Effector memory CD8-positive, alpha-beta T cell (primary cell): ENCODE measurements at regions not wholly inside any gene's neighbourhood (a gene's known extent, or its start where the extent isn't known, plus 50 kb on each side); places are given as distances from the start of the nearest gene placed in this dataset.
"Not testable (repeated sequence)": the region's sequence is repeated elsewhere in the genome, so short reads cannot be mapped to it uniquely, and the experiment has no call there.

Experiments
- ATAC-seq: fragments of 150-1000 bp; cut with Tn5 transposase; replicated peaks from 2 replicates; pipeline ENCODE4 v1.10.0; 2021; ENCODE audit warnings: mild to moderate bottlenecking, moderate library complexity
- DNase-seq, 3 experiments: peaks; one replicate each; pipeline ENCODE4 v3.0.0; 2021
- H3K27ac Mint-ChIP-seq, 2 donors: one replicate each; pipeline ENCODE4 v1.8.0; 2022; ENCODE audit warnings: mild to moderate bottlenecking in 2 of 2, mixed read lengths in 2 of 2, moderate library complexity in 2 of 2
- H3K27me3 Mint-ChIP-seq, 2 donors: one replicate each; pipeline ENCODE4 v1.8.0; 2022; ENCODE audit warnings: mixed read lengths in 2 of 2
- H3K36me3 Mint-ChIP-seq: one replicate; pipeline ENCODE4 v1.8.0; 2022; ENCODE audit warnings: mild to moderate bottlenecking, moderate library complexity, mixed read lengths; ENCODE audit not compliant: insufficient read depth
- H3K4me1 Mint-ChIP-seq, 2 donors: one replicate each; pipeline ENCODE4 v1.8.0; 2022; ENCODE audit warnings: low read depth in 2 of 2, mixed read lengths in 2 of 2
- H3K4me3 Mint-ChIP-seq, 2 donors: one replicate each; pipeline ENCODE4 v1.8.0; 2022; ENCODE audit warnings: mild to moderate bottlenecking in 2 of 2, mixed read lengths in 2 of 2, moderate library complexity in 2 of 2
- H3K9me3 Mint-ChIP-seq, 2 donors: one replicate each; pipeline ENCODE4 v1.8.0; 2022; ENCODE audit warnings: mixed read lengths in 2 of 2

GRCh38 chr2:82796132-82796531 is 1662.9 kb downstream of the SUCLG1 start:
- no peak for DNase-seq

GRCh38 chr2:82795446-82795845 is 1663.6 kb downstream of the SUCLG1 start:
- no peak overlapping the region for H3K27ac Mint-ChIP-seq

More at GRCh38 chr2:82796132-82796531, 1662.9 kb downstream of the SUCLG1 start:
- Mint-ChIP-seq H3K27me3 (no peaks in the 10 kb centered on the region), H3K27ac (no peak overlapping the region), H3K36me3 (no peaks in the 10 kb centered on the region), H3K4me1 (no peaks in the 10 kb centered on the region), H3K4me3 (no peak overlapping the region), H3K9me3 (peaks cover 0 to 4% of the 10 kb centered on the region in 2 donors)
- ATAC-seq: no peak

GRCh38 chr2:82793711-82794435 is 1665.2 kb downstream of the SUCLG1 start:
- Mint-ChIP-seq H3K27me3 (no peaks in the 10 kb centered on the region), H3K9me3 (peaks cover 0 to 7% of the 10 kb centered on the region in 2 donors), H3K27ac (no peak overlapping the region), H3K4me1 (no peaks in the 10 kb centered on the region), H3K36me3 (no peaks in the 10 kb centered on the region), H3K4me3 (no peak overlapping the region)
- DNase-seq (no peak), ATAC-seq (no peak)

More at GRCh38 chr2:82795446-82795845, 1663.6 kb downstream of the SUCLG1 start:
- DNase-seq (no peak), ATAC-seq (no peak)
- no peak overlapping the region for H3K4me3 Mint-ChIP-seq
- H3K36me3 Mint-ChIP-seq: no peaks in the 10 kb centered on the region
- H3K4me1 Mint-ChIP-seq: no peaks in the 10 kb centered on the region
- peaks cover 0 to 4% of the 10 kb centered on the region in 2 donors for H3K9me3 Mint-ChIP-seq
- no peaks in the 10 kb centered on the region for H3K27me3 Mint-ChIP-seq

- no peak overlapping the region for H3K27ac Mint-ChIP-seq
- H3K27me3 Mint-ChIP-seq: no peaks in the 10 kb centered on the region
These were observed 1666.8 kb downstream of the SUCLG1 start for GRCh38 chr2:82792316-82792715.

GRCh38 chr2:82790206-82791021 is 1668.7 kb downstream of the SUCLG1 start:
- H3K4me3 Mint-ChIP-seq: no peak overlapping the region
- H3K36me3 Mint-ChIP-seq: no peaks in the 10 kb centered on the region
- DNase-seq: no peak
- no peak for ATAC-seq
- no peaks in the 10 kb centered on the region for H3K4me1 Mint-ChIP-seq
- no peaks in the 10 kb centered on the region for H3K27me3 Mint-ChIP-seq
- H3K9me3 Mint-ChIP-seq: peaks cover 7 to 10% of the 10 kb centered on the region in 2 donors
- no peak overlapping the region for H3K27ac Mint-ChIP-seq

More at GRCh38 chr2:82792316-82792715, 1666.8 kb downstream of the SUCLG1 start:
- ATAC-seq (no peak), DNase-seq (no peak)
- H3K36me3 Mint-ChIP-seq: no peaks in the 10 kb centered on the region
- H3K9me3 Mint-ChIP-seq: peaks cover 7 to 9% of the 10 kb centered on the region in 2 donors
- H3K4me1 Mint-ChIP-seq: no peaks in the 10 kb centered on the region
- H3K4me3 Mint-ChIP-seq: no peak overlapping the region

GRCh38 chr2:82789851-82790205 is 1669.3 kb downstream of the SUCLG1 start:
- DNase-seq: no peak
- H3K27ac Mint-ChIP-seq: no peak overlapping the region
- H3K4me3 Mint-ChIP-seq: no peak overlapping the region
- ATAC-seq: no peak
- H3K9me3 Mint-ChIP-seq: peaks cover 7 to 10% of the 10 kb centered on the region in 2 donors
- H3K27me3 Mint-ChIP-seq: no peaks in the 10 kb centered on the region
- H3K36me3 Mint-ChIP-seq: no peaks in the 10 kb centered on the region
- H3K4me1 Mint-ChIP-seq: no peaks in the 10 kb centered on the region

GRCh38 chr2:82781176-82781915 is 1677.7 kb downstream of the SUCLG1 start:
- Mint-ChIP-seq H3K4me3 (no peak overlapping the region), H3K9me3 (peaks cover 0 to 5% of the 10 kb centered on the region in 2 donors), H3K27me3 (no peaks in the 10 kb centered on the region), H3K4me1 (no peaks in the 10 kb centered on the region), H3K36me3 (no peaks in the 10 kb centered on the region), H3K27ac (no peak overlapping the region)
- DNase-seq (no peak), ATAC-seq (no peak)

GRCh38 chr2:82780050-82780449 is 1679.0 kb downstream of the SUCLG1 start:
- Mint-ChIP-seq H3K36me3 (no peaks in the 10 kb centered on the region), H3K4me3 (no peak overlapping the region), H3K27ac (no peak overlapping the region), H3K4me1 (no peaks in the 10 kb centered on the region), H3K9me3 (peaks cover 0 to 8% of the 10 kb centered on the region in 2 donors), H3K27me3 (no peaks in the 10 kb centered on the region)
- DNase-seq: no peak
- ATAC-seq: no peak

- no peak for ATAC-seq
- Mint-ChIP-seq H3K4me1 (no peaks in the 10 kb centered on the region), H3K36me3 (no peaks in the 10 kb centered on the region), H3K27ac (no peak overlapping the region), H3K4me3 (no peak overlapping the region), H3K9me3 (peaks cover 13 to 31% of the 10 kb centered on the region in 2 donors), H3K27me3 (no peaks in the 10 kb centered on the region)
- no peak for DNase-seq
These were observed 1706.7 kb downstream of the SUCLG1 start for GRCh38 chr2:82752396-82752795.

GRCh38 chr2:82748653-82749052 is 1710.4 kb downstream of the SUCLG1 start:
- no peaks in the 10 kb centered on the region for H3K36me3 Mint-ChIP-seq
- H3K4me3 Mint-ChIP-seq: no peak overlapping the region
- no peak overlapping the region for H3K27ac Mint-ChIP-seq
- no peaks in the 10 kb centered on the region for H3K27me3 Mint-ChIP-seq
- ATAC-seq (no peak), DNase-seq (no peak)
- no peaks in the 10 kb centered on the region for H3K4me1 Mint-ChIP-seq
- H3K9me3 Mint-ChIP-seq: peaks cover 14 to 36% of the 10 kb centered on the region in 2 donors

GRCh38 chr2:82740527-82740926 is 1718.6 kb downstream of the SUCLG1 start:
- ATAC-seq (no peak), DNase-seq (no peak)
- no peaks in the 10 kb centered on the region for H3K36me3 Mint-ChIP-seq
- no peak overlapping the region for H3K4me3 Mint-ChIP-seq
- H3K27ac Mint-ChIP-seq: no peak overlapping the region
- H3K27me3 Mint-ChIP-seq: no peaks in the 10 kb centered on the region
- H3K9me3 Mint-ChIP-seq: peaks cover 4 to 6% of the 10 kb centered on the region in 2 donors
- no peaks in the 10 kb centered on the region for H3K4me1 Mint-ChIP-seq

- H3K4me1 Mint-ChIP-seq, H3K36me3 Mint-ChIP-seq, H3K4me3 Mint-ChIP-seq, DNase-seq, H3K27ac Mint-ChIP-seq, H3K27me3 Mint-ChIP-seq, ATAC-seq, H3K9me3 Mint-ChIP-seq: not testable (repeated sequence)
These were observed 1721.1 kb downstream of the SUCLG1 start for GRCh38 chr2:82737965-82738364.

- DNase-seq: no peak
- no peak overlapping the region for H3K4me3 Mint-ChIP-seq
- H3K36me3 Mint-ChIP-seq: no peaks in the 10 kb centered on the region
- H3K27ac Mint-ChIP-seq: no peak overlapping the region
- no peaks in the 10 kb centered on the region for H3K27me3 Mint-ChIP-seq
- no peaks in the 10 kb centered on the region for H3K4me1 Mint-ChIP-seq
- peaks cover 6 to 7% of the 10 kb centered on the region in 2 donors for H3K9me3 Mint-ChIP-seq
- no peak for ATAC-seq
These were observed 1723.7 kb downstream of the SUCLG1 start for GRCh38 chr2:82735336-82735735.
